Liver (tissue), 8 donors: ENCODE measurements at regions not wholly inside any gene's neighbourhood (a gene's known extent, or its start where the extent isn't known, plus 50 kb on each side); places are given as distances from the start of the nearest gene placed in this dataset.

Experiments used
- DNase-seq: peaks from one replicate; pipeline ENCODE4 v3.0.0-alpha.2; 2017; ENCODE audit warnings: low spot score
- H3K27ac ChIP-seq, 2 donors: one replicate each; pipeline ENCODE4 v1.7.0; 2013; ENCODE audit warnings: inconsistent platforms in 2 of 2, low read length in 2 of 2, control low read depth in 1 of 2, low read depth in 1 of 2, mild to moderate bottlenecking in 1 of 2
- H3K27me3 ChIP-seq, 4 donors: one replicate each; pipeline versions ENCODE4 v1.6.1 to v1.7.0; 2013; ENCODE audit warnings: low read length in 3 of 4, inconsistent platforms in 1 of 4, mild to moderate bottlenecking in 1 of 4, moderate library complexity in 1 of 4; ENCODE audit not compliant: control insufficient read depth in 4 of 4, insufficient read depth in 4 of 4
- H3K36me3 ChIP-seq, 4 donors: one replicate each; pipeline versions ENCODE4 v1.6.1 to v1.7.0; 2013; ENCODE audit warnings: low read length in 3 of 4, mild to moderate bottlenecking in 3 of 4, low read depth in 1 of 4, moderate library complexity in 1 of 4; ENCODE audit not compliant: control insufficient read depth in 4 of 4, insufficient read depth in 3 of 4
- H3K4me1 ChIP-seq, 4 donors: one replicate each; pipeline versions ENCODE4 v1.6.1 to v1.7.0; 2013; ENCODE audit warnings: low read length in 3 of 4, mild to moderate bottlenecking in 3 of 4, moderate library complexity in 1 of 4; ENCODE audit not compliant: control insufficient read depth in 4 of 4, insufficient read depth in 4 of 4
- H3K4me3 ChIP-seq, 3 donors: one replicate each; pipeline versions ENCODE4 v1.6.1 to v1.7.0; 2013; ENCODE audit warnings: low read length in 3 of 3, control low read depth in 1 of 3, low read depth in 1 of 3, mild to moderate bottlenecking in 1 of 3
- H3K9ac ChIP-seq, 2 donors: one replicate each; pipeline ENCODE4 v1.7.0; 2013; ENCODE audit warnings: low read length in 2 of 2, mild to moderate bottlenecking in 2 of 2, moderate library complexity in 2 of 2, control low read depth in 1 of 2, low read depth in 1 of 2
- H3K9me3 ChIP-seq, 4 donors: one replicate each; pipeline versions ENCODE4 v1.6.1 to v1.7.0; 2013; ENCODE audit warnings: low read length in 3 of 4; ENCODE audit not compliant: control insufficient read depth in 4 of 4
- EGR1 ChIP-seq, 2 donors: IDR thresholded peaks; 2 replicates each; pipeline ENCODE4 v1.6.1; 2016 to 2018; ENCODE audit warnings: antibody characterized with exemption in 2 of 2, low read depth in 2 of 2
- FOXA1 ChIP-seq: IDR thresholded peaks from 2 replicates; pipeline ENCODE4 v1.6.1; 2016; ENCODE audit warnings: antibody characterized with exemption
- FOXA2 ChIP-seq: IDR thresholded peaks from 2 replicates; pipeline ENCODE4 v1.6.1; 2016; ENCODE audit warnings: antibody characterized with exemption
- GABPA ChIP-seq, 2 donors: IDR thresholded peaks in 1 of 2; conservative IDR thresholded peaks in 1 of 2; 2 replicates each; pipeline ENCODE4 v1.6.1; 2016; ENCODE audit warnings: antibody characterized with exemption in 2 of 2, mild to moderate bottlenecking in 1 of 2, moderate library complexity in 1 of 2
- HNF4A ChIP-seq, 2 donors: conservative IDR thresholded peaks; 2 replicates each; pipeline ENCODE4 v1.6.1; 2016; ENCODE audit warnings: antibody characterized with exemption in 2 of 2, mild to moderate bottlenecking in 2 of 2
- HNF4G ChIP-seq: IDR thresholded peaks from 2 replicates; pipeline ENCODE4 v1.6.1; 2016; ENCODE audit warnings: antibody characterized with exemption
- JUND ChIP-seq, 2 donors: IDR thresholded peaks; 2 replicates each; pipeline ENCODE4 v1.6.1; 2016; ENCODE audit warnings: antibody characterized with exemption in 2 of 2
- NR2F2 ChIP-seq: IDR thresholded peaks from 2 replicates; pipeline ENCODE4 v1.6.1; 2016; ENCODE audit warnings: antibody characterized with exemption
- RXRA ChIP-seq, 2 donors: IDR thresholded peaks; 2 replicates each; pipeline ENCODE4 v1.6.1; 2017 to 2018; ENCODE audit warnings: antibody characterized with exemption in 2 of 2, mild to moderate bottlenecking in 1 of 2
- SP1 ChIP-seq: IDR thresholded peaks from 2 replicates; pipeline ENCODE4 v1.6.1; 2018; ENCODE audit warnings: antibody characterized with exemption, mild to moderate bottlenecking
- TAF1 ChIP-seq: conservative IDR thresholded peaks from 2 replicates; pipeline ENCODE4 v1.6.1; 2016; ENCODE audit warnings: antibody characterized with exemption, mild to moderate bottlenecking
- YY1 ChIP-seq: IDR thresholded peaks from 2 replicates; pipeline ENCODE4 v1.6.1; 2016; ENCODE audit warnings: antibody characterized with exemption, mild to moderate bottlenecking
- WGBS: extraction: QIAGEN DNeasy Blood & Tissue Kit; methylation state at CpG from one replicate; pipeline ENCODE4 v1.1.7; 2013; 5-methylcytosine and 5-hydroxymethylcytosine counted together
- TF ChIP-seq, protein P1 (sequence below): IDR thresholded peaks from 2 replicates; pipeline ENCODE4 v1.6.1; 2016; ENCODE audit warnings: antibody characterized with exemption
- TF ChIP-seq, protein P2 (sequence below): fragments of 150-350 bp; IDR thresholded peaks from 2 replicates; pipeline ENCODE4 v1.5.1; 2017; ENCODE audit warnings: improper control_type of control experiment, low read depth, low read length; ENCODE audit not compliant: missing input control
- TF ChIP-seq, protein P3 (sequence below): IDR thresholded peaks from 2 replicates; pipeline ENCODE4 v1.6.1; 2016; ENCODE audit warnings: antibody characterized with exemption
- TF ChIP-seq, protein P4 (sequence below): IDR thresholded peaks from 2 replicates; pipeline ENCODE4 v1.6.1; 2016; ENCODE audit warnings: antibody characterized with exemption
- donor health status: healthy.
- donor health status: healthy.
- donor health status: healthy.
- donor health status: healthy.
- donor health status: healthy.

DNA sequence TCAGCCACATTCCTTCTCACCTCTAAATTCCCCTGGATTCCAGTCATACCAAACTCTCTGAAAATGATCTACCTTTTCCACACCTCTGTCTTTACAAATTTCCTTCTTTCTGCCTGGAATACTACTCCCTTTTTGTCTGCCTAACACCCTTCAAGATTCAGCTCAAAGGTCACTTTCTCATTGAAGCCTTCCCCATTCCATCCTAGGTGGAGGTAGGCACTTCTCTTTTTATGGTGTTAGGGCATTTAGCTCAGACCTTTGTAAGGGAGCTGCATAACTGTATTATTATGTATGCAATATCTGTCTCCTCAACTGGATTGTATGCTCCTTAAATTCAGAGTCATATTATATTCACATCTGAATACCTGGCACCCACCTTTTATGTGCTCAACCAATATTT lies 137.7 kb downstream of the RCHY1 start (continued):
- TF ChIP-seq, protein P1, sequence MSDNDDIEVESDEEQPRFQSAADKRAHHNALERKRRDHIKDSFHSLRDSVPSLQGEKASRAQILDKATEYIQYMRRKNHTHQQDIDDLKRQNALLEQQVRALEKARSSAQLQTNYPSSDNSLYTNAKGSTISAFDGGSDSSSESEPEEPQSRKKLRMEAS = no peak
- TF ChIP-seq FOXA1 = no peak
- no peak for TF ChIP-seq HNF4G
- TF ChIP-seq, protein P2, sequence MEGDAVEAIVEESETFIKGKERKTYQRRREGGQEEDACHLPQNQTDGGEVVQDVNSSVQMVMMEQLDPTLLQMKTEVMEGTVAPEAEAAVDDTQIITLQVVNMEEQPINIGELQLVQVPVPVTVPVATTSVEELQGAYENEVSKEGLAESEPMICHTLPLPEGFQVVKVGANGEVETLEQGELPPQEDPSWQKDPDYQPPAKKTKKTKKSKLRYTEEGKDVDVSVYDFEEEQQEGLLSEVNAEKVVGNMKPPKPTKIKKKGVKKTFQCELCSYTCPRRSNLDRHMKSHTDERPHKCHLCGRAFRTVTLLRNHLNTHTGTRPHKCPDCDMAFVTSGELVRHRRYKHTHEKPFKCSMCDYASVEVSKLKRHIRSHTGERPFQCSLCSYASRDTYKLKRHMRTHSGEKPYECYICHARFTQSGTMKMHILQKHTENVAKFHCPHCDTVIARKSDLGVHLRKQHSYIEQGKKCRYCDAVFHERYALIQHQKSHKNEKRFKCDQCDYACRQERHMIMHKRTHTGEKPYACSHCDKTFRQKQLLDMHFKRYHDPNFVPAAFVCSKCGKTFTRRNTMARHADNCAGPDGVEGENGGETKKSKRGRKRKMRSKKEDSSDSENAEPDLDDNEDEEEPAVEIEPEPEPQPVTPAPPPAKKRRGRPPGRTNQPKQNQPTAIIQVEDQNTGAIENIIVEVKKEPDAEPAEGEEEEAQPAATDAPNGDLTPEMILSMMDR = no peak

DNA sequence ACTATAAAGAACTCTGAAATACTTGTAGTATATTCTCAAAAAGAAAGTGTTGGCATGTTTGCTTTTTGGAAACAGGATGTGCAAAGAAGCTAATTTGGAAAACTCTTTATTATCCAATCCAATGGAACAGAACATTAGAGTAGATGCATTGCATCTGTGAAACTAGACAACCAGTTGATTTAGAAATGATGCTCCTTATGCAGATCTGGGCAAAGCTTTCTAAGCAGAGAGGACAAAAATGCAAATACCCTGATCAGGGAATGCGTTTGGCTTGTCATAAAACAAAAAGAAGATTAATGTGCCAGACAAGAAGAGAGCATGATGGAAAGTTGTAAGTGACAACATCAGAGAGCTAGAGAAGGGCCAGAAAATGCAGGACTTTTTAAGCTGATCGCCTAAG lies 142.3 kb downstream of the RCHY1 start:
- TF ChIP-seq JUND (IDR thresholded peaks at IDR 0.05) = no peak
- TF ChIP-seq HNF4A (conservative IDR thresholded peaks at IDR 0.05) = no peak
- TF ChIP-seq, protein P3, sequence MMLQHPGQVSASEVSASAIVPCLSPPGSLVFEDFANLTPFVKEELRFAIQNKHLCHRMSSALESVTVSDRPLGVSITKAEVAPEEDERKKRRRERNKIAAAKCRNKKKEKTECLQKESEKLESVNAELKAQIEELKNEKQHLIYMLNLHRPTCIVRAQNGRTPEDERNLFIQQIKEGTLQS = no peak
- TF ChIP-seq, protein P1 = no peak
- TF ChIP-seq, protein P2 = no peak
- TF ChIP-seq GABPA (IDR thresholded peaks at IDR 0.05 in 1 of 2, conservative IDR thresholded peaks at IDR 0.05 in 1 of 2) = no peak
- no peaks in the 10 kb centered on the region for H3K36me3 ChIP-seq
- H3K4me1 ChIP-seq = no peaks in the 10 kb centered on the region
- no peak overlapping the region for H3K4me3 ChIP-seq
- H3K27me3 ChIP-seq = peaks cover 0 to 5% (median 0%) of the 10 kb centered on the region in 4 donors
- H3K9ac ChIP-seq = no peak overlapping the region
- DNase-seq = no peak
- H3K27ac ChIP-seq = no peak overlapping the region
- WGBS = 76% methylated on average over 2 of the region's 2 CpGs
- H3K9me3 ChIP-seq = no peaks in the 10 kb centered on the region

DNA sequence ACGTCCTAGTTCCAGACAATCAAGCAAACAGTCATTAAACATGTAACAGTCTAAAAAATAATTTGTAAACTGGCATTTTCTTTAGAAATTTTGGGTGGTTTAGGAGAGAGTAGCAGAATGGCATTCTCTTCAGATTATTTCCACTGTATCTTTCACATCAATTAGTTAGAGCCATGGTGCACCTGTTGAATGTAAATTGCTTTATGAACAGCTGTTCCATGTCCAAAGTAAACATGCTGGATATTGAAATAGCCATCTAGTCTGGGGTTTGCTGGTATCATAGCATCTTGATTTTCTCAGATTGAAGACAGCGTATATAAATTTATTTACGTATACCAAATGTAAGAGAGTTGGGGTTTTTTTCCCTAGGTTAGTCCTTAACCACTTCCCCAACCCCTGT lies 143.6 kb downstream of the RCHY1 start:
- WGBS = 75% methylated on average over 3 of the region's 3 CpGs
- Histone ChIP-seq H3K27ac (no peak overlapping the region), H3K27me3 (peaks cover 0 to 5% (median 0%) of the 10 kb centered on the region in 4 donors), H3K9ac (no peak overlapping the region), H3K4me1 (no peaks in the 10 kb centered on the region), H3K9me3 (no peaks in the 10 kb centered on the region), H3K36me3 (no peaks in the 10 kb centered on the region), H3K4me3 (no peak overlapping the region)
- TF ChIP-seq JUND (IDR thresholded peaks at IDR 0.05) (no peak), RXRA (IDR thresholded peaks at IDR 0.05) (no peak), HNF4A (conservative IDR thresholded peaks at IDR 0.05) (no peak), YY1 (no peak), NR2F2 (no peak), FOXA1 (no peak), SP1 (no peak), TAF1 (no peak), EGR1 (IDR thresholded peaks at IDR 0.05; ENCODE audit: low read depth in 2 of 2) (no peak), FOXA2 (no peak), GABPA (IDR thresholded peaks at IDR 0.05 in 1 of 2, conservative IDR thresholded peaks at IDR 0.05 in 1 of 2) (no peak)
- TF ChIP-seq, protein P2 = no peak
- TF ChIP-seq, protein P1 = no peak
- TF ChIP-seq, protein P4, sequence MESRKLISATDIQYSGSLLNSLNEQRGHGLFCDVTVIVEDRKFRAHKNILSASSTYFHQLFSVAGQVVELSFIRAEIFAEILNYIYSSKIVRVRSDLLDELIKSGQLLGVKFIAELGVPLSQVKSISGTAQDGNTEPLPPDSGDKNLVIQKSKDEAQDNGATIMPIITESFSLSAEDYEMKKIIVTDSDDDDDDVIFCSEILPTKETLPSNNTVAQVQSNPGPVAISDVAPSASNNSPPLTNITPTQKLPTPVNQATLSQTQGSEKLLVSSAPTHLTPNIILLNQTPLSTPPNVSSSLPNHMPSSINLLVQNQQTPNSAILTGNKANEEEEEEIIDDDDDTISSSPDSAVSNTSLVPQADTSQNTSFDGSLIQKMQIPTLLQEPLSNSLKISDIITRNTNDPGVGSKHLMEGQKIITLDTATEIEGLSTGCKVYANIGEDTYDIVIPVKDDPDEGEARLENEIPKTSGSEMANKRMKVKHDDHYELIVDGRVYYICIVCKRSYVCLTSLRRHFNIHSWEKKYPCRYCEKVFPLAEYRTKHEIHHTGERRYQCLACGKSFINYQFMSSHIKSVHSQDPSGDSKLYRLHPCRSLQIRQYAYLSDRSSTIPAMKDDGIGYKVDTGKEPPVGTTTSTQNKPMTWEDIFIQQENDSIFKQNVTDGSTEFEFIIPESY = no peak
- no peak for DNase-seq
